NCI-H146 (cell line): ENCODE measurements at regions not wholly inside any gene's neighbourhood (a gene's known extent, or its start where the extent isn't known, plus 50 kb on each side); places are given as distances from the start of the nearest gene placed in this dataset.
"Not testable (repeated sequence)": the region's sequence is repeated elsewhere in the genome, so short reads cannot be mapped to it uniquely, and the experiment has no call there.

ENCODE experiments used
- DNase-seq: peaks from one replicate; lab custom pipeline; 2025; lab: John Stamatoyannopoulos, UW

- DNase-seq: no peak
These were observed 196.0 kb downstream of the BTBD3 start for GRCh38 chr20:12113468-12114371.

DNA sequence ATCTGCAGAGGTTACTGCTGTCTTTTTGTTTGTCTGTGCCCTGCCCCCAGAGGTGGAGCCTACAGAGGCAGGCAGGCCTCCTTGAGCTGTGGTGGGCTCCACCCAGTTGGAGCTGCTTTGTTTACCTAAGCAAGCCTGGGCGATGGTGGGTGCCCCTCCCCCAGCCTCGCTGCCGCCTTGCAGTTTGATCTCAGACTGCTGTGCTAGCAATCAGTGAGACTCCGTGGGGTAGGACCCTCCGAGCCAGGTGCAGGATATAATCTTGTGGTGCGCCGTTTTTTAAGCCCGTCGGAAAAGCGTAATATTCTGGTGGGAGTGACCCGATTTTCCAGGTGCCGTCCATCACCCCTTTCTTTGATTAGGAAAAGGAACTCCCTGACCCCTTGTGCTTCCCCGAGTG is 211.4 kb downstream of the BTBD3 start:
- DNase-seq: not testable (repeated sequence)

- DNase-seq: not testable (repeated sequence)
These were observed 211.8 kb downstream of the BTBD3 start for GRCh38 chr20:12129532-12129931.

GRCh38 chr20:12130781-12131180 is 213.1 kb downstream of the BTBD3 start:
- no peak for DNase-seq

DNA sequence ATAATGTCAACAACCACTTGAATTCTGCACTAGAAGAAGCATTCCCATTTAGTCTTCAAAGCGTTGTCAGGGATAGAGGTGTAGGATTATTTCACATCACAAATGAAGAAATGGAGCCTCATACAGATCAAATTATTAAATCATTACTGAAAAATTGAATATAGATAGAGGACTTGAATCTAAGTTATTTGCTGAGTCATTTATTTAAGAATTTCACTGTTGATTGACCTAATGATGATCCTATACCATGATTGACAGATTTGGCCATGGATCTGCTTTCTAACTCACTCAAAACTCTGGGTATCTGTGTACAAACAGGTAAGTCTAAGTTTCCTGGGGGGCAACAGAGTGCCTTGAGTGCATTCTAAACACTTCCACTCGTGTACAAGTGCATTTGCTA is 215.9 kb downstream of the BTBD3 start:
- DNase-seq: no peak

DNA sequence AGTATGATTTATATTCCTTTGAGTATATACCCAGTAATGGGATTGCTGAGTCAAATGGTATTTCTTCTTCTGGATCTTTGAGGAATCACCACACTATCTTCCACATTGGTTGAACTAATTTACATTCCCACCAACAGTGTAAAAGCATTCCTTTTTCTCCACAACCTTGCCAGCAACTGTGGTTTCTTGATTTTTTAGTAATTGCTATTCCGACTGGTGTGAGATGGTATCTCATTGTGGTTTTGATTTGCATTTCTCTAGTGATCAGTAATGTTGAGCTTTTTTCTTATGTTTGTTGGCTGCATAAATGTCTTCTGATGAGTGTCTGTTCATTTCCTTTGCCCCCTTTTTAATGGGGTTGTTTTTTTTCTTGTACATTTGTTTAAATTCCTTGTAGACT is 228.3 kb downstream of the BTBD3 start:
- DNase-seq: not testable (repeated sequence)

DNA sequence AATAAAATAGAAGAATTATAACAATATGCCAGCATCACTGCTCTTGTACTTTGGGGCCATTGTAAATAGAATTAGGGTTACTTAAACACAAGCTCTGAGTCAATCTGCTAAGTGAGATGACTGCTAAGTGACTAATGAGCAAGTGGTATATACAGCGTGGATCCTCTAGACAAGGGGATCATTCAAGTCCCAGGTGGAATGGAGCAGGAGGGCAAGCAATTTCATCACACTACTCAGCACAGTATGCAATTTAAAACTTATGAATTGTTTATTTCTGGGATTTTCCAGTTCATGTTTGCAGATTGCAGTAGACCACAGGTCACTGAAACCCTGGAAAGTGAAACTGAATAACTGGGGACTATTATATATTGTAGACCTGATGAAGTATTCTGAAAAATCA is 235.3 kb downstream of the BTBD3 start:
- DNase-seq: peak; percentile 8

DNA sequence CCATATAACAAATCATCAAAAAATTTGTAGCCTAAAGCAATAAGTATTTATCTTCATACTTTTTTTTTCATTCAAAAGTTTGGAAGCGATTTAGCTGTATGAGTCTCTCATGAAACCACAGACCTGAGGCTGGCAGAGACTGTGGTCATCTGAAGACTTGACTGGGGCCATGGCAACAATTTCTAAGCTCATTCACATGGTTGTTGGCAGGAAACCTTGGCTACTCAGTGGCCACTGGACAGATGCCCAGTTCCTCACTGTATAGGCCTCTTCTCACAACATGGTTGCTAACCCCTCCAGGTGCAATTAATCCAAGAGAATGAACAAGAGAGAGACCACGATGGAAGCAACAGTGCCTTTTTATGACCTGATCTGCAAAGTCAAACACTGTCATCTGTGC is 235.9 kb downstream of the BTBD3 start:
- peak; percentile 83 for DNase-seq

DNA sequence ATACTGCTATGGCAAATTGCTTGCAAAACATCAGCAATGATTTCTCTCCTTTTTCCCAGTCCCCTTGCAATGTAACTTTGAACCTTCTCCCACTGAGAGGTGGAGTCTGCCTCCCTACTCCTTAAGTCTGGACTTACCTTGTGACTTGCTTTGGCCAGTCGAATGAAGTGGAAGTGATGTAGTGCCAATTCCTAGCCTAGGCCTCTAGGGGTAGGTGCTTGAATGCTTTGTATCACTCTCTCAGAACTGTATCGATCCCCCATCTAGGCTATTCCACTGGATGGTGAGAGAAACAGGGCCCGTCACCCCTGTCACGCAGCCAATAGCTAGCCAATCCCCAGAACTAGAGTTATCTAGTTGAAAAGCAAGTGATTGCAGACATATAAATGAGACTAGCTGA is 238.6 kb downstream of the BTBD3 start:
- no peak for DNase-seq

DNA sequence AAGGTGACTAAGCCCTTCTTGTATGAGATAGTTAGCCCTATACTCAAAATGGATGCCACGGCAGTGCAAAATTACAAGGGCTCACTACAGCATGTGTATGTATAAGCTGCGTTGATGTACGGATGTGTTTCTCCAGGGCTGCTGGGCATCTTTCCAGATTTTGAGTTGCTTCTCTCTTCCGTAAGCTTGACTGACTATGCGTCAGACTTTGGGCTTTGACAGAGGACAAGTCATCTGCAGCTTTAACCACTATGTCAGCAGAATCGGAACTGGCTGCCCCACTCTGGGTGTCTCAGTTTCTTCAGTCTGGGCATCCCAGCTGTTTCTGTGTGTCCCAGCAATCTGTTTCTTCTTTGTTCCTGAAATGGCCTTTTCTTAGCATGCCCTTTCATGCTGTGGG is 241.6 kb downstream of the BTBD3 start:
- no peak for DNase-seq

- peak; percentile 5 for DNase-seq
These were observed 244.0 kb downstream of the BTBD3 start for GRCh38 chr20:12161734-12162133.

GRCh38 chr20:12166053-12166717 is 248.5 kb downstream of the BTBD3 start:
- DNase-seq: no peak

- DNase-seq: no peak
These were observed 252.7 kb downstream of the BTBD3 start for GRCh38 chr20:12170406-12170805.

GRCh38 chr20:12171923-12172524 is 254.3 kb downstream of the BTBD3 start:
- peak; percentile 47 for DNase-seq

DNA sequence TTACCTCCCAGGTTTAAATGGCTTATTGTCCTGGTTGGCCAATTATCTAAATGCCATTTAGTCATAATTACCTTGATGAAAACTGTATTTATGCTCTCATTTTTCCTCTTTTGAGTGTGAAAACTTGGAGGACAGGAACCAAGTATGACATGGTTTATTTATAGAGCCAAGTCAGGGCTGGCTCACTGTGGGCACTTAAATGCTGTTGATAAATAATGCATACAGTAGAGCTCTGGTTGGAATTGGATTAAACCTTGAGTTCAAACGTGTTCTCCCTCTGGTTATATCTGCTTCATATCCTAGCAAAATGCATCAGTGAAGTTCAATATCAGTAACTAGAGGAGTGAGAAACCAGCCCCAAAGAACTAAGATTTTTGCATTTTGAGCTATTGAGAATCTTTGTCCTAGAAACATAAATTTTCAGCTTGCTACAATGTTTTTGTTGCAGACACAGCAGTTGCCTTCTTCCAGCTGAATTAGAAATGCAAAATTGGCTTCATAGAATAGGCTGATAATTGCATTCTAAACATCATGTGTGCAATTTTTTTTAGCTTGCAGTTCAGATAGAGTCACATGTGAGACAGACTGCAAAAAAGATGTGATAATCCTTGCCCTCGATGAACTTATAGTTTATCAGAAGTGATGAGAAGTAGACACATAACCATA is 255.8 kb downstream of the BTBD3 start:
- DNase-seq: peak; percentile 78

- DNase-seq: no peak
These were observed 257.8 kb downstream of the BTBD3 start for GRCh38 chr20:12175538-12175937.

DNA sequence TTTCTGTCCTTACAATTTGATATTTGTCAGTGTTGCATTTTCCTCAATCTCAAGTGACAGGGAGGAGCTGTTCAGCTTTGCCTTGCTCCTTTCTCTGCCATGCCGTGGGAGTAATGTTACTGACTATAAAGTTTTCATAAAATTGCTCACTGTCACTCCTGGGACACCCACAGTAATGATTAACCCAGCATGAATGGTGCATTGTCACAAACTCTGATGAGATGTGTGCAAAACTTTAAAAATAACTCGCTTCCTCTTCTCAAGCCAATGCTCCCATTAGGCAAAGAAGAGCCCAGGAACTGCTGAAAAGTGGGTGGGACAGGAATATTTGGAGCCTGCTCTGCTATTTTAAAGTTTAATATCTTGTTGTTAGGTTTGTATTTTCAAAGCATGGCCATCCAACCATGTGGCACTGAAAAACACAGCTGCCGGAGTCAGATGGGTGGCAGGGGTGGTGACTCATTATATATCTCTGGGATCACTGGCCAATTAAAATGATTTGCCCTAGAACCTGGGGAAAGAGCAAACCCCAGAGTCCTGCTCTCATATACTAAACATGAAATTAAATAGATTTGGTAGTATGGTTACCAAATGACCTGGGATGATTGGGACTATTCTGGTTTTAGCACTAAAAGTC is 260.1 kb downstream of the BTBD3 start:
- DNase-seq: peak; percentile 12

GRCh38 chr20:12179692-12180091 is 262.0 kb downstream of the BTBD3 start:
- peak; percentile 56 for DNase-seq

DNA sequence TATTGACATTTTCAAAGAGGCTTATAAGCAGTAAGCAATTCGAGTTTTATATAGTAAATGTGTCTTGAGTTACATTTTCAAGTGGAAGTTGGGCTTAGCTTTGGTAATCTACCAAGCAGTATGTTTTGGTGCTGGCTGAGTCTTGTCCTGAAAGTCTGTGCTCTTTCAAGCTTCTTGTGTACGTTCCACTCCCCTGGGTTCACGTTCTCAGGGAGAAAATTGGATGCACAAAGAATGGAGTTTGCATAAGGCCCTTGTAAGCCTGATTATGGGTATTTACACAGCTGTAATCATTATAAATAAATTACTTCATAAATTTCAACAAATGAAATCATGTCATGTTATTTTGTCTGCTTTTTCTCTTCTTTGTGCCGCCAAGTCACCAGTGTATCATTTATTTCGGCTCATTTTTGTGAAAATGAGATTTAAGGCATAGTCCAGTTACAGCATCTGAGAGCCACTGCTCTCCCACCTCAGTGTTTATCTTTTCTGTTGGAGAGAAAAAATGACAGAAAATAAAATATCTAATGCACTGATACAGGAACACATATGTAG is 262.5 kb downstream of the BTBD3 start:
- DNase-seq: peak; percentile 94

DNA sequence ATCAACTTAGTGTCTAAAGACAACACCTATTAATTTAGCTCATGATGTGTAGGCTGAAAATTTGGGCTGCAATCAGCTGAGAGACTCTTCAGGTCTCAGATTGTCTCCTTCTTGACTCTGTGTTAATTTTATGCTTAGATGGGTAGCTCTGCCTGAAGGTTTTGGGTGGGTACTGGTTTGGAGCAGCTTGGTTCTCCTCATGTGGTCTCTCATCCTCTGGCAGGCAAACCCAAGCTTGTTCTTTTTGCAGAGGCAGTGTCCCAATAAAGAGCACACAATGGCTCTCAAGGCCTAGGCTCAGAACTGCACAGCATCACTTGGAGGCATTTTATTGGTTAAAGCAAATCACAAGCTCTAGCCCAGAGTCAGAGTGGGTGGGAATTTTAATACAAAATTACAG is 280.6 kb downstream of the BTBD3 start:
- no peak for DNase-seq

- DNase-seq: no peak
These were observed 282.0 kb downstream of the BTBD3 start for GRCh38 chr20:12199703-12200102.
